ENCODE measurements at regions not wholly inside any gene's neighbourhood (a gene's known extent, or its start where the extent isn't known, plus 50 kb on each side); places are given as distances from the start of the nearest gene placed in this dataset.

DNA sequence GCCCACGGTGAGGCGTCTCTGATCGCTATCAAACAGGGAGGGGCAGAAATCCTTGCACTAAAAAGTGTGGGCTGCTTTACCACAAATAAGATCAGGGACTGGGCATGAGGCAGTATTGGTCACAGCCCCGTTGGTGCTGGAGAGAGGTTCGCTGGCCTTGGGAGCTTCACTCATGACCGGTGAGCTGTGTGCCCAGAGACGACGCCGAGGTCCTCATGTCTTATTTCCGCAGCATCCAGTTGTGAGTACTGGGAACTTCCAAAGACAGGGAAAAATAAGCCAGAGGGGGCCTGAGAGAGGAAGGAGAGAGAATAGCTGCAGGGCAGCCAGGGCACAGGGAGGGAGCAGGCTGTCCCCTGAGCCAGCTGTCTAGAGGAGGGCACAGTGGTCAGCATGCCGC, 154.2 kb upstream of the PRKCQ start:
- TF ChIP-seq, protein P1, sequence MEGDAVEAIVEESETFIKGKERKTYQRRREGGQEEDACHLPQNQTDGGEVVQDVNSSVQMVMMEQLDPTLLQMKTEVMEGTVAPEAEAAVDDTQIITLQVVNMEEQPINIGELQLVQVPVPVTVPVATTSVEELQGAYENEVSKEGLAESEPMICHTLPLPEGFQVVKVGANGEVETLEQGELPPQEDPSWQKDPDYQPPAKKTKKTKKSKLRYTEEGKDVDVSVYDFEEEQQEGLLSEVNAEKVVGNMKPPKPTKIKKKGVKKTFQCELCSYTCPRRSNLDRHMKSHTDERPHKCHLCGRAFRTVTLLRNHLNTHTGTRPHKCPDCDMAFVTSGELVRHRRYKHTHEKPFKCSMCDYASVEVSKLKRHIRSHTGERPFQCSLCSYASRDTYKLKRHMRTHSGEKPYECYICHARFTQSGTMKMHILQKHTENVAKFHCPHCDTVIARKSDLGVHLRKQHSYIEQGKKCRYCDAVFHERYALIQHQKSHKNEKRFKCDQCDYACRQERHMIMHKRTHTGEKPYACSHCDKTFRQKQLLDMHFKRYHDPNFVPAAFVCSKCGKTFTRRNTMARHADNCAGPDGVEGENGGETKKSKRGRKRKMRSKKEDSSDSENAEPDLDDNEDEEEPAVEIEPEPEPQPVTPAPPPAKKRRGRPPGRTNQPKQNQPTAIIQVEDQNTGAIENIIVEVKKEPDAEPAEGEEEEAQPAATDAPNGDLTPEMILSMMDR (IDR thresholded peaks at IDR 0.05): no peak
- TF ChIP-seq POLR2A (IDR thresholded peaks at IDR 0.05): no peak

Measured in esophagus squamous epithelium (tissue), 4 donors.